PC-3 (cell line): ENCODE measurements at regions not wholly inside any gene's neighbourhood (a gene's known extent, or its start where the extent isn't known, plus 50 kb on each side); places are given as distances from the start of the nearest gene placed in this dataset.

Experiments
- ATAC-seq: fragments of 200-7000 bp; cut with Tn5 transposase; 2 replicates; pipeline ENCODE4 v1.9.1; 2020; ENCODE audit warnings: mild to moderate bottlenecking, moderate library complexity
- BruUV-seq: library from RNA; stranded (reverse); fragments of 400-500 nt; replicated peaks from 2 replicates; lab custom pipeline; 2021; lab: Mats Ljungman, UMichigan
- CTCF ChIA-PET: fragments of 300-600 bp; sonication (Branson Sonifier 250); formaldehyde crosslinking; loops from one replicate; lab custom pipeline; 2022; ENCODE audit warnings: antibody characterized with exemption; lab: Charles Lee
- POLR2A ChIA-PET: fragments of 300-600 bp; sonication (Branson Sonifier 250); formaldehyde crosslinking; loops from one replicate; lab custom pipeline; 2022; ENCODE audit warnings: antibody characterized with exemption; ENCODE audit not compliant: unreplicated experiment; lab: Charles Lee
- DNase-seq: peaks from one replicate; pipeline ENCODE4 v3.0.0-alpha.2; 2015
- H2AFZ ChIP-seq: fragments of 300-600 bp; sonication (generic); 2 replicates; pipeline ENCODE4 v1.6.0; 2016; ENCODE audit warnings: antibody characterized with exemption, low read length
- H3F3A ChIP-seq: fragments of 300-600 bp; sonication (generic); one replicate; pipeline ENCODE4 v1.6.0; 2017; ENCODE audit warnings: antibody characterized with exemption, low read length, control low read depth, mild to moderate bottlenecking; ENCODE audit not compliant: unreplicated experiment
- H3K27ac ChIP-seq: fragments of 300-600 bp; sonication (generic); 2 replicates; pipeline ENCODE4 v1.5.1; 2016; ENCODE audit warnings: mild to moderate bottlenecking, low read length
- H3K27me3 ChIP-seq: fragments of 300-600 bp; sonication (generic); 2 replicates; pipeline ENCODE4 v1.6.1; 2016; ENCODE audit warnings: low read length, mixed read lengths
- H3K36me3 ChIP-seq: fragments of 300-600 bp; sonication (generic); 2 replicates; pipeline ENCODE4 v1.6.1; 2016; ENCODE audit warnings: low read depth, mixed run types, low read length, mixed read lengths
- H3K4me1 ChIP-seq: fragments of 300-600 bp; sonication (generic); 2 replicates; pipeline ENCODE4 v1.5.1; 2016; ENCODE audit warnings: low read length; ENCODE audit not compliant: insufficient read depth
- H3K4me2 ChIP-seq: fragments of 300-600 bp; sonication (generic); 2 replicates; pipeline ENCODE4 v1.6.0; 2016; ENCODE audit warnings: low read length
- H3K4me3 ChIP-seq: fragments of 300-600 bp; sonication (generic); 2 replicates; pipeline ENCODE4 v1.5.1; 2016; ENCODE audit warnings: mild to moderate bottlenecking, low read length, mixed read lengths
- H3K79me2 ChIP-seq: fragments of 300-600 bp; sonication (generic); 2 replicates; pipeline ENCODE4 v1.6.1; 2017; ENCODE audit warnings: low read length, mixed read lengths
- H3K9ac ChIP-seq: fragments of 300-600 bp; sonication (generic); 2 replicates; pipeline ENCODE4 v1.6.0; 2016; ENCODE audit warnings: mild to moderate bottlenecking, low read length
- H3K9me2 ChIP-seq: fragments of 300-600 bp; sonication (generic); replicated peaks from 2 replicates; pipeline ENCODE4 v1.6.1; 2016; ENCODE audit warnings: mixed run types, low read length, mixed read lengths
- H3K9me3 ChIP-seq: fragments of 300-600 bp; sonication (generic); 2 replicates; pipeline ENCODE4 v1.6.1; 2016; ENCODE audit warnings: low read length, mixed read lengths
- H4K20me1 ChIP-seq: fragments of 300-600 bp; sonication (generic); 2 replicates; pipeline ENCODE4 v1.6.1; 2016; ENCODE audit warnings: low read length, mixed read lengths
- EZH2 ChIP-seq: fragments of 300-600 bp; sonication (generic); IDR thresholded peaks from one replicate; pipeline ENCODE4 v1.6.1; 2017; ENCODE audit warnings: antibody characterized with exemption, mild to moderate bottlenecking, low read length; ENCODE audit not compliant: unreplicated experiment
- EZH2phosphoT487 ChIP-seq: fragments of 300-600 bp; sonication (generic); IDR thresholded peaks from 2 replicates; pipeline ENCODE4 v1.6.1; 2018; ENCODE audit warnings: mild to moderate bottlenecking, antibody characterized with exemption, low read length, borderline replicate concordance
- intact Hi-C: fragments of 100-400 bp; cut with micrococcal nuclease; formaldehyde crosslinking; loops from 2 replicates; pipeline ENCODE4 v1.9.0; 2023
- TF ChIP-seq, protein P1 (sequence below): fragments of 300-600 bp; sonication (generic); conservative IDR thresholded peaks from 2 replicates; pipeline ENCODE4 v1.5.1; 2017; ENCODE audit warnings: antibody characterized with exemption, low read depth, mild to moderate bottlenecking, low read length

GRCh38 chr1:195740862-195741261 lies 867.4 kb downstream of the KCNT2 start:
- ATAC-seq (peak; percentile 13; the same call in 1 of the 2 replicates), DNase-seq (peak; percentile 39)
- CTCF ChIA-PET, result no interaction called here
- Histone ChIP-seq H3K79me2 (no peaks in the 10 kb centered on the region), H3K4me2 (no peak overlapping the region), H3K36me3 (no peaks in the 10 kb centered on the region), H3K27ac (no peak overlapping the region), H4K20me1 (no peaks in the 10 kb centered on the region), H3K9ac (no peak overlapping the region), H3K4me3 (no peak overlapping the region), H3K9me3 (no peaks in the 10 kb centered on the region), H2AFZ (no peak overlapping the region), H3K4me1 (peaks cover 12% of the 10 kb centered on the region; the same call in 1 of the 2 replicates), H3K27me3 (no peaks in the 10 kb centered on the region), H3F3A (no peaks in the 10 kb centered on the region), H3K9me2 (no peaks in the 10 kb centered on the region)
- no TSS peak for BruUV-seq
- intact Hi-C loops, result no loop called here
- POLR2A ChIA-PET, result no interaction called here
- TF ChIP-seq EZH2phosphoT487, result no peak
- no peak for TF ChIP-seq EZH2
- TF ChIP-seq, protein P1, sequence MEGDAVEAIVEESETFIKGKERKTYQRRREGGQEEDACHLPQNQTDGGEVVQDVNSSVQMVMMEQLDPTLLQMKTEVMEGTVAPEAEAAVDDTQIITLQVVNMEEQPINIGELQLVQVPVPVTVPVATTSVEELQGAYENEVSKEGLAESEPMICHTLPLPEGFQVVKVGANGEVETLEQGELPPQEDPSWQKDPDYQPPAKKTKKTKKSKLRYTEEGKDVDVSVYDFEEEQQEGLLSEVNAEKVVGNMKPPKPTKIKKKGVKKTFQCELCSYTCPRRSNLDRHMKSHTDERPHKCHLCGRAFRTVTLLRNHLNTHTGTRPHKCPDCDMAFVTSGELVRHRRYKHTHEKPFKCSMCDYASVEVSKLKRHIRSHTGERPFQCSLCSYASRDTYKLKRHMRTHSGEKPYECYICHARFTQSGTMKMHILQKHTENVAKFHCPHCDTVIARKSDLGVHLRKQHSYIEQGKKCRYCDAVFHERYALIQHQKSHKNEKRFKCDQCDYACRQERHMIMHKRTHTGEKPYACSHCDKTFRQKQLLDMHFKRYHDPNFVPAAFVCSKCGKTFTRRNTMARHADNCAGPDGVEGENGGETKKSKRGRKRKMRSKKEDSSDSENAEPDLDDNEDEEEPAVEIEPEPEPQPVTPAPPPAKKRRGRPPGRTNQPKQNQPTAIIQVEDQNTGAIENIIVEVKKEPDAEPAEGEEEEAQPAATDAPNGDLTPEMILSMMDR, result no peak

DNA sequence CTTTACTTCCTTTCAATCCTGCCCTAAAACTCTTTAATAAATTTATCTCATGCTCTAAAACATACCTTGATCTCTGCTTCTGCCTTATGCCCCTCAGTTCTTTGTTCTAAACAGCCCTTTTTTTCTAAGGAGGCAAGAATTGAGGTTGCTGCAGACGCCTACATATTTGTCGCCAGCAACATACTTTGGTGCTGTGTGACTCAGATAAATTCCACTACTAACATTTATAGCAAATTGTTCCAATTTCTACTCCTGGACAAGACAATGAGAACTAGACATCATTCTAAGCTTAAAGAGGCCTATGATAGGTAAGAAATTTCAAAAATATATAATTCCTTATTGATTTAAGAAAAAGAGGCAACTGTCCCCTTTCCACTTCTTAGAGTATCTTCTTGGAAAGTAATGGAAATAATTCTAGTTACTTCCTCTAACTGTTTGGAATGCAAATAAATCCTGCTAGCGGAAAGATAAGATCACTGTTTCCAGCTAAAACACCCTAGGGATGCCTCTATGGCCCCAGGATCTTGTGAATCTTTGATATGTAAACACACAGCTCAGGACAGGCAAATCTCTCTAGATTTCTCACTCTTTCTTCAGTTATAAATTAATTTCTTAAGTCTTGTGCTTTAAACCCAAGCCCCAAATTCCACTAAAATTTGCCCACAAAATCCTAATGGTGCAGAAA lies 869.1 kb downstream of the KCNT2 start:
- ChIA-PET POLR2A (interaction anchor here (0.7 kb wide), 1 partner anchor 75 kb away, joined by 3 read pairs; no protein-coding TSS in a partner anchor), CTCF (no interaction called here)
- BruUV-seq, result no TSS peak

DNA sequence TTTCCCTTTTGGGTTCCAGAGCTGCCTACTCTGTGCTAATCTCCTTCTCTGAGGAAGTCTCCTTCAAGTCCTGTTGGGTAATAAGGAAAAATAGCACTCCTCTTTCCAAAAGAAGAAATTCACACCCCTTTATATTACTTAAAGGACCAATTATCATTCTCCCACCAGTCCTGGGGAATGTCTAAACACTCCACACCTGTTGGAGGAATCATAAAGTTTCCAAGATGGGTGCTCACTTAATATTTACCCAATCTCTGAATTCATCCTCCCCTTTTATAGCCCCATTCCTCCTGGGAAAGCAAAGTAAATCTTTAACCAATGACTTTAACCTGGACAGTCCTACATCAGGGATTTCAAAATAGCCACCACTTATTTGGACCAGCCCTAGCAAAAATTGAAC lies 873.1 kb downstream of the KCNT2 start:
- H3K4me2 ChIP-seq, result no peak overlapping the region
- H2AFZ ChIP-seq, result no peak overlapping the region
- no peaks in the 10 kb centered on the region for H4K20me1 ChIP-seq
- H3F3A ChIP-seq, result no peaks in the 10 kb centered on the region
- H3K36me3 ChIP-seq, result no peaks in the 10 kb centered on the region
- TF ChIP-seq, protein P1, result no peak
- TF ChIP-seq EZH2, result no peak
- no peak for TF ChIP-seq EZH2phosphoT487
- H3K27ac ChIP-seq, result no peak overlapping the region
- no peaks in the 10 kb centered on the region for H3K9me3 ChIP-seq
- H3K79me2 ChIP-seq, result no peaks in the 10 kb centered on the region
- POLR2A ChIA-PET, result no interaction called here
- no TSS peak for BruUV-seq
- no peaks in the 10 kb centered on the region for H3K9me2 ChIP-seq
- H3K4me3 ChIP-seq, result no peak overlapping the region
- no peak for ATAC-seq
- no peak for DNase-seq
- H3K9ac ChIP-seq, result no peak overlapping the region
- CTCF ChIA-PET, result no interaction called here
- H3K4me1 ChIP-seq, result no peaks in the 10 kb centered on the region
- intact Hi-C loops, result no loop called here
- no peaks in the 10 kb centered on the region for H3K27me3 ChIP-seq

More for the DNA sequence above, 869.1 kb downstream of the KCNT2 start:
- Histone ChIP-seq H3K4me2 (no peak overlapping the region), H2AFZ (no peak overlapping the region), H4K20me1 (no peaks in the 10 kb centered on the region), H3K79me2 (no peaks in the 10 kb centered on the region), H3K27me3 (no peaks in the 10 kb centered on the region), H3K9ac (no peak overlapping the region), H3K4me1 (peaks cover 12% of the 10 kb centered on the region; the same call in 1 of the 2 replicates), H3K36me3 (no peaks in the 10 kb centered on the region), H3K9me3 (no peaks in the 10 kb centered on the region), H3K9me2 (no peaks in the 10 kb centered on the region), H3F3A (no peaks in the 10 kb centered on the region), H3K4me3 (no peak overlapping the region), H3K27ac (no peak overlapping the region)
- ATAC-seq (peak; percentile 37; the same call in 1 of the 2 replicates), DNase-seq (peak; percentile 14)
- intact Hi-C loops, result no loop called here
- TF ChIP-seq EZH2 (no peak), EZH2phosphoT487 (no peak)
- TF ChIP-seq, protein P1, result no peak
